CD4-positive, CD25-positive, alpha-beta regulatory T cell (primary cell): ENCODE measurements at regions not wholly inside any gene's neighbourhood (a gene's known extent, or its start where the extent isn't known, plus 50 kb on each side); places are given as distances from the start of the nearest gene placed in this dataset.
"Not testable (repeated sequence)": the region's sequence is repeated elsewhere in the genome, so short reads cannot be mapped to it uniquely, and the experiment has no call there.

ENCODE experiments used
- ATAC-seq, 2 donors: fragments of 150-1000 bp; cut with Tn5 transposase; one replicate each; pipeline ENCODE4 v1.10.0; 2021; ENCODE audit warnings: low read depth in 2 of 2, moderate number of reproducible peaks in 2 of 2, moderate library complexity in 1 of 2
- DNase-seq, 3 donors: peaks; one replicate each; pipeline versions ENCODE4 v3.0.0 to v3.0.0-alpha.2; 2012 to 2022; ENCODE audit warnings: mixed read lengths in 1 of 3
- H3K27ac ChIP-seq: one replicate; pipeline ENCODE4 v1.7.0; 2013; ENCODE audit warnings: mild to moderate bottlenecking, low read length; ENCODE audit not compliant: insufficient read depth, poor library complexity, severe bottlenecking
- H3K27me3 ChIP-seq: one replicate; pipeline ENCODE4 v1.7.0; 2013; ENCODE audit warnings: low read length; ENCODE audit not compliant: control insufficient read depth, insufficient read depth
- H3K36me3 ChIP-seq: one replicate; pipeline ENCODE4 v1.7.0; 2013; ENCODE audit warnings: mild to moderate bottlenecking, low read length, moderate library complexity; ENCODE audit not compliant: control insufficient read depth, insufficient read depth
- H3K4me1 ChIP-seq: 2 replicates; pipeline ENCODE4 v1.7.0; 2013; ENCODE audit warnings: mild to moderate bottlenecking, low read length; ENCODE audit not compliant: insufficient read depth, control insufficient read depth, poor library complexity, severe bottlenecking
- H3K4me3 ChIP-seq: one replicate; pipeline ENCODE4 v1.7.0; 2013; ENCODE audit warnings: low read depth, mild to moderate bottlenecking, low read length, moderate library complexity
- H3K9me3 ChIP-seq, 2 experiments: 1 replicate in 1 of 2; 2 replicates in 1 of 2; pipeline ENCODE4 v1.7.0; 2013; ENCODE audit warnings: low read length in 2 of 2, mild to moderate bottlenecking in 1 of 2, moderate library complexity in 1 of 2; ENCODE audit not compliant: control insufficient read depth in 2 of 2
- H3K27ac Mint-ChIP-seq, 3 donors: one replicate each; pipeline ENCODE4 v1.8.0; 2020 to 2022; ENCODE audit warnings: mild to moderate bottlenecking in 3 of 3, mixed read lengths in 3 of 3, moderate library complexity in 2 of 3
- H3K27me3 Mint-ChIP-seq: one replicate; pipeline ENCODE4 v1.8.0; 2022; ENCODE audit warnings: mild to moderate bottlenecking, mixed read lengths
- H3K36me3 Mint-ChIP-seq: one replicate; pipeline ENCODE4 v1.8.0; 2020; ENCODE audit warnings: mixed read lengths
- H3K4me1 Mint-ChIP-seq, 4 donors: one replicate each; pipeline ENCODE4 v1.8.0; 2020 to 2022; ENCODE audit warnings: mixed read lengths in 4 of 4, mild to moderate bottlenecking in 1 of 4
- H3K4me3 Mint-ChIP-seq, 4 donors: one replicate each; pipeline ENCODE4 v1.8.0; 2020 to 2022; ENCODE audit warnings: mild to moderate bottlenecking in 4 of 4, mixed read lengths in 4 of 4, moderate library complexity in 3 of 4
- H3K9me3 Mint-ChIP-seq, 7 donors: one replicate each; pipeline ENCODE4 v1.8.0; 2020 to 2022; ENCODE audit warnings: mixed read lengths in 7 of 7, mild to moderate bottlenecking in 3 of 7, moderate library complexity in 2 of 7

GRCh38 chr1:96096613-96097321 is 624.8 kb upstream of the PTBP2 start:
- no peak overlapping the region for H3K27ac Mint-ChIP-seq

GRCh38 chr1:96104506-96104905 is 617.1 kb upstream of the PTBP2 start:
- Mint-ChIP-seq H3K4me3 (no peak overlapping the region), H3K27me3 (no peaks in the 10 kb centered on the region), H3K9me3 (peaks cover 3 to 10% (median 5%) of the 10 kb centered on the region in 7 donors), H3K4me1 (no peaks in the 10 kb centered on the region), H3K27ac (no peak overlapping the region), H3K36me3 (no peaks in the 10 kb centered on the region)
- H3K27ac ChIP-seq, result no peak overlapping the region
- H3K27me3 ChIP-seq, result no peaks in the 10 kb centered on the region
- no peaks in the 10 kb centered on the region for H3K4me1 ChIP-seq
- DNase-seq (no peak), ATAC-seq (no peak)
- H3K9me3 ChIP-seq, result no peaks in the 10 kb centered on the region
- no peak overlapping the region for H3K4me3 ChIP-seq
- H3K36me3 ChIP-seq, result no peaks in the 10 kb centered on the region

More at GRCh38 chr1:96096613-96097321, 624.8 kb upstream of the PTBP2 start:
- no peak overlapping the region for H3K4me3 Mint-ChIP-seq
- ATAC-seq, result no peak
- DNase-seq, result no peak
- no peaks in the 10 kb centered on the region for H3K4me1 ChIP-seq
- no peaks in the 10 kb centered on the region for H3K4me1 Mint-ChIP-seq
- H3K9me3 Mint-ChIP-seq, result peaks cover under 1 to 14% (median 5%) of the 10 kb centered on the region in 7 donors
- no peak overlapping the region for H3K27ac ChIP-seq
- no peaks in the 10 kb centered on the region for H3K9me3 ChIP-seq
- no peaks in the 10 kb centered on the region for H3K36me3 Mint-ChIP-seq
- no peaks in the 10 kb centered on the region for H3K27me3 ChIP-seq
- H3K27me3 Mint-ChIP-seq, result no peaks in the 10 kb centered on the region
- no peak overlapping the region for H3K4me3 ChIP-seq
- H3K36me3 ChIP-seq, result no peaks in the 10 kb centered on the region

DNA sequence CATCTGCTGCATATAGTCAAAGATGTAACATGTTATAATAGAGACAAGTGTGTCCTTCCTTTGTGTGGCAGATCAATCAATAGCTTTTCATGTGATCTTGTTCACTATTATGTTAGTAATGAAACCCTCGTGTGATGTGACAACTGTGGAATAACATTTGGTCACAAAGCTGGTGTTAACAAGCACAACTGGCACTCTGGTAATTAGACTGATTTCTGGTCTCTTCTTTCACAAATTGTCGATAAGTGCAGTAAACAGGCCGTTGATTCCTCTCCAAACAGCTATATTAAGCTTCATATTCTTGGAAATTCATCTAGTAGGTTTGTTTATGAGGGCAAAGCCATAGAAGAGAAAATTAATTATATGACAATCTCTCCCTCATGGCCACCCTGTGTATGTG is 616.7 kb upstream of the PTBP2 start:
- no peak overlapping the region for H3K27ac ChIP-seq
- ATAC-seq, result no peak
- Mint-ChIP-seq H3K9me3 (peaks cover 3 to 10% (median 5%) of the 10 kb centered on the region in 7 donors), H3K36me3 (no peaks in the 10 kb centered on the region), H3K27ac (no peak overlapping the region), H3K4me1 (no peaks in the 10 kb centered on the region), H3K27me3 (no peaks in the 10 kb centered on the region), H3K4me3 (no peak overlapping the region)
- H3K36me3 ChIP-seq, result no peaks in the 10 kb centered on the region
- DNase-seq, result no peak
- no peaks in the 10 kb centered on the region for H3K4me1 ChIP-seq
- no peaks in the 10 kb centered on the region for H3K27me3 ChIP-seq
- H3K9me3 ChIP-seq, result no peaks in the 10 kb centered on the region
- H3K4me3 ChIP-seq, result no peak overlapping the region

DNA sequence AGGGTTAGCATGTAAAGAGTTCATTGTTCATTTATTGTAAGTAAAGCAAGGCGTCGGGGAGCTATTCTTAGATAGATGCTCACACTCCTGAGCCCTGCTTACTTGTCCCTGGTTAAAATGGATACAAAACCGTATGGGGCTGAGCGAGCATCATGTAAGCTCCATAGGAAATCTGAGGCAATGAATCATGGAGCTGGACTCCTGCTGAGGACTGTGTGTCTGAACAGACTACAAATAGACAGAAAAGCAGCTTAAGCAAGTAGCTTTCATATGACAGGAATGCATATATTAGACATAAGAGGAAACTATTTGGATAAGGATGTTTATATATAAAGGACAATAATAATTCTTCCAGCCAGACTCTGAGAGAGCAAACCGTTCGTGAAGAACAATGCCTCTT is 604.9 kb upstream of the PTBP2 start:
- ATAC-seq, result no peak
- H3K9me3 Mint-ChIP-seq, result peaks cover 0 to 16% (median 6%) of the 10 kb centered on the region in 7 donors

DNA sequence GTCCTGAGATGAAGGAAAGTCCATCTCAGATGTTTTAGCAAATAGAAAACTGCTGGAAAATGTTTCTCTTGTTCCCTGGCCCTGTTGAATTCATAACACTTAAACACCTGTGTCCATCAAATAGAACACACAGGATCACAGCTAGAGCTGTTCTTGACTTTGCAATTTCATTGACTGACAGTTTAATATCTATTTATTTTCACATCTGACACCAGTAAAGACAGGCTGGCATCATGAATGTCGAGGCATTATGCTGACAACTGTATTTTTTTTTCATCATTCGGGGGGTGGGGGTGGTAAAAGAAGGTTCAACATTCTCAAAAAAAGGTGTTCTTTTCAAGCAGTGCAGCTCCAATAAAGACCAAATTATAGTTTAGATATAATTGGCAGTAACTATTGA is 591.2 kb upstream of the PTBP2 start:
- no peak overlapping the region for H3K4me3 ChIP-seq
- H3K4me1 ChIP-seq, result no peaks in the 10 kb centered on the region
- no peaks in the 10 kb centered on the region for H3K27me3 ChIP-seq
- no peaks in the 10 kb centered on the region for H3K27me3 Mint-ChIP-seq
- peaks cover 0 to 7% (median 2%) of the 10 kb centered on the region in 7 donors for H3K9me3 Mint-ChIP-seq
- ATAC-seq (no peak), DNase-seq (no peak)
- no peaks in the 10 kb centered on the region for H3K36me3 ChIP-seq
- no peak overlapping the region for H3K27ac ChIP-seq
- H3K4me3 Mint-ChIP-seq, result no peak overlapping the region
- no peaks in the 10 kb centered on the region for H3K36me3 Mint-ChIP-seq
- H3K4me1 Mint-ChIP-seq, result no peaks in the 10 kb centered on the region
- H3K9me3 ChIP-seq, result no peaks in the 10 kb centered on the region
- no peak overlapping the region for H3K27ac Mint-ChIP-seq

More for the DNA sequence above, 604.9 kb upstream of the PTBP2 start:
- Histone ChIP-seq H3K36me3 (no peaks in the 10 kb centered on the region), H3K4me1 (no peaks in the 10 kb centered on the region), H3K27ac (no peak overlapping the region), H3K9me3 (no peaks in the 10 kb centered on the region), H3K27me3 (no peaks in the 10 kb centered on the region), H3K4me3 (no peak overlapping the region)
- no peaks in the 10 kb centered on the region for H3K4me1 Mint-ChIP-seq
- H3K36me3 Mint-ChIP-seq, result no peaks in the 10 kb centered on the region
- no peak overlapping the region for H3K27ac Mint-ChIP-seq
- DNase-seq, result no peak
- no peaks in the 10 kb centered on the region for H3K27me3 Mint-ChIP-seq
- no peak overlapping the region for H3K4me3 Mint-ChIP-seq

DNA sequence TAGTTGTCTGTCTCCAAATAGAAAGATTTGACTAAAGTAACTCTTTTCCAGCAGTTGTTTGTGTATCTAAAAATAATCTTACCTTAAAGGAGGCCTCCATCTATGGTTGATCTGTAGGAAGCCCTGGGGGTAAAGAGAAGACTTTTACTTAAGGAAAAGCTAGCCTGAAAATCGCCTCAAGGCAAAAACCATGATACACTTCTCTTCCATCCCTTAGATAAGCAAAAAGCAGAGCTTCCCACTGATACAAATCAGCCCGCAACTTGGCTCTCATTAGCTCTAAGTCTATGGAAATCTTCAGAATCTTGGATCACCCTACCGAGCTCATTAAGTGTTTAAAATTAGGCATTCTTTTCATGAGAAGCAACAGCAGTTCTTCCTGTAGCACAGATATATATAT is 576.9 kb upstream of the PTBP2 start:
- DNase-seq, result no peak
- no peak for ATAC-seq
- H3K27ac ChIP-seq, result no peak overlapping the region

DNA sequence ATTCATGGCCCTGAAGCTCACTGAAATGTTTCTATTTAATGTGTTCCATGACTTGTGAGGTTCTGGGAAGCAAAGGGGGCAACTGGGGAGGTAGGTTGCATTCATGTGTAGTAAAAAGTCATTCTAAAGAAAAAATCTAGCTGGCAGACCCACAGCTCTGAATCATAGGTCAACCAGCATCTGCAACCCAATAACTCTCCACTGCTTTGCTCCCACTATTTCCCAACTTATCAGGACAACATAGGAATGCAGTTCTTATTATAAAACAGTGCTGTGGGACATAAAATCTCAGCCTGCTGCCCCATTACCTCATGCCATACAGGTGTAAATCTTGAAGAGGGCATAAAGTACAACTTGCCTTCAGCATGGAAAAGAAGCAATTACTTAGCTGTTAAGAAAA is 576.1 kb upstream of the PTBP2 start:
- ATAC-seq (no peak), DNase-seq (no peak)
- H3K4me1 Mint-ChIP-seq, result no peaks in the 10 kb centered on the region
- no peaks in the 10 kb centered on the region for H3K36me3 Mint-ChIP-seq
- no peak overlapping the region for H3K4me3 Mint-ChIP-seq
- Histone ChIP-seq H3K27me3 (no peaks in the 10 kb centered on the region), H3K36me3 (no peaks in the 10 kb centered on the region), H3K27ac (no peak overlapping the region), H3K4me1 (no peaks in the 10 kb centered on the region), H3K4me3 (no peak overlapping the region), H3K9me3 (peaks cover 3 to 5% of the 10 kb centered on the region in 2 experiments)
- H3K27me3 Mint-ChIP-seq, result no peaks in the 10 kb centered on the region
- H3K9me3 Mint-ChIP-seq, result peaks cover 2 to 24% (median 4%) of the 10 kb centered on the region in 7 donors
- no peak overlapping the region for H3K27ac Mint-ChIP-seq

More for the DNA sequence above, 576.9 kb upstream of the PTBP2 start:
- H3K4me3 ChIP-seq, result no peak overlapping the region
- peaks cover 3 to 5% of the 10 kb centered on the region in 2 experiments for H3K9me3 ChIP-seq
- Mint-ChIP-seq H3K27me3 (no peaks in the 10 kb centered on the region), H3K36me3 (no peaks in the 10 kb centered on the region), H3K27ac (no peak overlapping the region), H3K9me3 (peaks cover under 1 to 20% (median 4%) of the 10 kb centered on the region in 7 donors), H3K4me1 (no peaks in the 10 kb centered on the region), H3K4me3 (no peak overlapping the region)
- no peaks in the 10 kb centered on the region for H3K27me3 ChIP-seq
- H3K36me3 ChIP-seq, result no peaks in the 10 kb centered on the region
- no peaks in the 10 kb centered on the region for H3K4me1 ChIP-seq

DNA sequence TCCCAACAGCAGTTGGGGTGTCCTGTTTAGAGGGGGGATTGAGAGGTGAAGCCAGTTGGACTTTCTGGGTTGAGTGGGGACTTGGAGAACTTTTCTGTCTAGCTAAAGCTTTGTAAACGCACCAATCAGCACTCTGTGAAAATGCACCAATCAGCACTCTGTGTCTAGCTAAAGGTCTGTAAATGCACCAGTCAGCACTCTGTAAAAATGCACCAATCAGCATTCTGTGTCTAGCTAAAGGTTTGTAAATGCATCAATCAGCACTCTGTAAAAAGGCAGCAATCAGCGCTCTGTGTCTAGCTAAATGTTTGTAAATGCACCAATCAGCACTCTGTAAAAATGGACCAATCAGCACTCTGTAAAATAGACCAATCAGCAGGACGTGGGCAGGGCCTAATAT is 568.6 kb upstream of the PTBP2 start:
- DNase-seq, ATAC-seq, H3K27ac Mint-ChIP-seq, H3K27ac ChIP-seq, H3K27me3 Mint-ChIP-seq, H3K36me3 ChIP-seq, H3K36me3 Mint-ChIP-seq, H3K4me3 ChIP-seq, H3K4me3 Mint-ChIP-seq, H3K27me3 ChIP-seq, H3K4me1 Mint-ChIP-seq, H3K4me1 ChIP-seq: not testable (repeated sequence)
- peaks cover 0 to 17% (median 3%) of the 10 kb centered on the region in 7 donors for H3K9me3 Mint-ChIP-seq
- peaks cover 3 to 13% of the 10 kb centered on the region in 2 experiments for H3K9me3 ChIP-seq
